Activated CD8-positive, alpha-beta T cell treated with anti-CD3 and anti-CD28 coated beads for 36 hours (primary cell): ENCODE measurements at regions not wholly inside any gene's neighbourhood (a gene's known extent, or its start where the extent isn't known, plus 50 kb on each side); places are given as distances from the start of the nearest gene placed in this dataset.
A peak's percentile ranks its signal among the peaks of the same experiment; 100 is the strongest.

Experiments
- ATAC-seq: fragments of 200-7000 bp; cut with Tn5 transposase; one replicate; pipeline ENCODE4 v1.10.0; 2021; ENCODE audit warnings: mild to moderate bottlenecking, moderate library complexity
- CTCF ChIA-PET: fragments of 350-600 bp; sonication (Branson Sonifier 250); formaldehyde crosslinking; loops from one replicate; lab custom pipeline; 2021; ENCODE audit warnings: antibody characterized with exemption; lab: Charles Lee
- POLR2A ChIA-PET: fragments of 350-600 bp; sonication (Branson Sonifier 250); formaldehyde crosslinking; loops from one replicate; lab custom pipeline; 2021; ENCODE audit warnings: antibody characterized with exemption; lab: Charles Lee
- DNase-seq: peaks from one replicate; pipeline ENCODE4 v3.0.0-alpha.2; 2020
- H3K27ac Mint-ChIP-seq: one replicate; pipeline ENCODE4 v1.8.0; 2021; ENCODE audit warnings: mild to moderate bottlenecking, mixed read lengths
- H3K27me3 Mint-ChIP-seq: one replicate; pipeline ENCODE4 v1.8.0; 2021; ENCODE audit warnings: mixed read lengths
- H3K36me3 Mint-ChIP-seq: one replicate; pipeline ENCODE4 v1.8.0; 2021; ENCODE audit warnings: low read depth, mixed read lengths
- H3K4me1 Mint-ChIP-seq: one replicate; pipeline ENCODE4 v1.8.0; 2021; ENCODE audit warnings: low read depth, mixed read lengths
- H3K4me3 Mint-ChIP-seq: one replicate; pipeline ENCODE4 v1.8.0; 2021; ENCODE audit warnings: mild to moderate bottlenecking, moderate library complexity, mixed read lengths
- H3K9me3 Mint-ChIP-seq: one replicate; pipeline ENCODE4 v1.8.0; 2021; ENCODE audit warnings: mixed read lengths
- intact Hi-C: fragments of 100-400 bp; cut with micrococcal nuclease; formaldehyde crosslinking; loops from one replicate; pipeline ENCODE4 v1.10.0; 2022
- TF ChIP-seq, protein P1 (sequence below): fragments of 200-600 bp; IDR thresholded peaks from one replicate; pipeline ENCODE4 v1.8.0; 2022; ENCODE audit warnings: antibody characterized with exemption, mild to moderate bottlenecking

DNA sequence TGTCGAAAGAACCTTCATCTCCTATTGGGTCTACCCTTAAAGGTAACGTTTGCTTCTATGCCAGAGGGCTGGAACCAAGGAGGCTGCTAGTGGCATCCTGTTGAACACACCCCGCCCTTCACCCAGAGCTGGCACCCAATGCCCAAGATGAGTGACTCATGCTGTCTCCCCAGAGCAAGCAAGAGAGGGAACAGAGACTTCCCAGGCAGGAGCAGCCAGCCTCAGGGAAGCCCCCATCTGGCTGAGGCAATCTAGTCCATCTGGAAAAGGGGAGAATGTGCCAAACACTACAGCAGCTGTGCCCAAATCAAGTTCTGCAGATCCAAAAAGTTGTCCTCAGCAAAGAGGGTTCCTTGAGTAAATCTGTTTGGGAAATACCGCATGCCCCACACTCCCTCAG, 91.9 kb upstream of the TP53I11 start:
- intact Hi-C loops = no loop called here
- Mint-ChIP-seq H3K4me1 (peaks cover 5% of the 10 kb centered on the region), H3K27ac (no peak overlapping the region), H3K4me3 (no peak overlapping the region), H3K27me3 (no peaks in the 10 kb centered on the region), H3K36me3 (no peaks in the 10 kb centered on the region), H3K9me3 (peaks cover 9% of the 10 kb centered on the region)
- TF ChIP-seq, protein P1, sequence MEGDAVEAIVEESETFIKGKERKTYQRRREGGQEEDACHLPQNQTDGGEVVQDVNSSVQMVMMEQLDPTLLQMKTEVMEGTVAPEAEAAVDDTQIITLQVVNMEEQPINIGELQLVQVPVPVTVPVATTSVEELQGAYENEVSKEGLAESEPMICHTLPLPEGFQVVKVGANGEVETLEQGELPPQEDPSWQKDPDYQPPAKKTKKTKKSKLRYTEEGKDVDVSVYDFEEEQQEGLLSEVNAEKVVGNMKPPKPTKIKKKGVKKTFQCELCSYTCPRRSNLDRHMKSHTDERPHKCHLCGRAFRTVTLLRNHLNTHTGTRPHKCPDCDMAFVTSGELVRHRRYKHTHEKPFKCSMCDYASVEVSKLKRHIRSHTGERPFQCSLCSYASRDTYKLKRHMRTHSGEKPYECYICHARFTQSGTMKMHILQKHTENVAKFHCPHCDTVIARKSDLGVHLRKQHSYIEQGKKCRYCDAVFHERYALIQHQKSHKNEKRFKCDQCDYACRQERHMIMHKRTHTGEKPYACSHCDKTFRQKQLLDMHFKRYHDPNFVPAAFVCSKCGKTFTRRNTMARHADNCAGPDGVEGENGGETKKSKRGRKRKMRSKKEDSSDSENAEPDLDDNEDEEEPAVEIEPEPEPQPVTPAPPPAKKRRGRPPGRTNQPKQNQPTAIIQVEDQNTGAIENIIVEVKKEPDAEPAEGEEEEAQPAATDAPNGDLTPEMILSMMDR = no peak
- POLR2A ChIA-PET = interaction anchor here (1.7 kb wide), 1 partner anchor 32 kb away, joined by 5 read pairs; no protein-coding TSS in a partner anchor
- CTCF ChIA-PET = interaction anchor here (0.7 kb wide), 1 partner anchor 115 kb away, joined by 3 read pairs; no protein-coding TSS in a partner anchor
- DNase-seq (no peak), ATAC-seq (no peak)

DNA sequence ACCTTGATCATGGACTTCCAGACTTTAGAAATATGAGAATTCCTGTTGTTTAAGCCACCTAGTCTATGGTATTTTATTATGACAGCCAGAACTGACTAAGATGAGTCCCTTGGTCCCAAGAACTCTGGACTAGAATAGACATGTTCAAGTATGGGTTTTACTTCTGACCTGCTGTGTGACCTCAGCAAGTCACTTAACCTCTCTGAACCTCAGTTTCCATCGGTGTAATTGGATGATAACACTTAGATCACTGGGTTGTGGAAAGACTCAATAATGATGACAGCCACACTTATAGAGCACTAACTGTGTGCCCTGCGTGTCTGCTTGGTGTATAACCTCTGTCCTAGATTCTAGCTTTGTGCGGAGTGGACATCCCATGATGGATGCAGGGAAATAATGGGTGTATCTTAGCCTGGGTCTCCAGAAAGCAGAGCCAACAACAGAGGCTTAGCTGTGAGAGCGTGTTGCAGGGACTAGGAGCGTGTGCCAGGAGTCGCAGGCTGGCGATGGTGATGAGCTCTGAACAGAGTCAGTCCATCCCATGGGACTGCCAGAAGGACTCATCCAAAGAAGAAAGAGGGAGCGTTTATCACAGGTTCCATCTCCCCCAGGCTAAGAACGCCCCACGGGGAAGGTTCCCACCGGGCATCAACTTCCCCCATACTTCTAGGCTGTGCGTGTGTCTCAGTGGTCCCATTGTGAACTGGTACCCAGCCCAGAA, 93.2 kb upstream of the TP53I11 start:
- no peaks in the 10 kb centered on the region for H3K36me3 Mint-ChIP-seq
- DNase-seq = no peak
- ATAC-seq = no peak
- no peak overlapping the region for H3K4me3 Mint-ChIP-seq
- TF ChIP-seq, protein P1 = no peak
- peaks cover 5% of the 10 kb centered on the region for H3K4me1 Mint-ChIP-seq
- POLR2A ChIA-PET = interaction anchor here (1.7 kb wide), 1 partner anchor 30 kb away, joined by 5 read pairs; no protein-coding TSS in a partner anchor
- intact Hi-C loops = no loop called here
- CTCF ChIA-PET = no interaction called here
- H3K9me3 Mint-ChIP-seq = peaks cover 6% of the 10 kb centered on the region
- H3K27me3 Mint-ChIP-seq = no peaks in the 10 kb centered on the region
- H3K27ac Mint-ChIP-seq = no peak overlapping the region

DNA sequence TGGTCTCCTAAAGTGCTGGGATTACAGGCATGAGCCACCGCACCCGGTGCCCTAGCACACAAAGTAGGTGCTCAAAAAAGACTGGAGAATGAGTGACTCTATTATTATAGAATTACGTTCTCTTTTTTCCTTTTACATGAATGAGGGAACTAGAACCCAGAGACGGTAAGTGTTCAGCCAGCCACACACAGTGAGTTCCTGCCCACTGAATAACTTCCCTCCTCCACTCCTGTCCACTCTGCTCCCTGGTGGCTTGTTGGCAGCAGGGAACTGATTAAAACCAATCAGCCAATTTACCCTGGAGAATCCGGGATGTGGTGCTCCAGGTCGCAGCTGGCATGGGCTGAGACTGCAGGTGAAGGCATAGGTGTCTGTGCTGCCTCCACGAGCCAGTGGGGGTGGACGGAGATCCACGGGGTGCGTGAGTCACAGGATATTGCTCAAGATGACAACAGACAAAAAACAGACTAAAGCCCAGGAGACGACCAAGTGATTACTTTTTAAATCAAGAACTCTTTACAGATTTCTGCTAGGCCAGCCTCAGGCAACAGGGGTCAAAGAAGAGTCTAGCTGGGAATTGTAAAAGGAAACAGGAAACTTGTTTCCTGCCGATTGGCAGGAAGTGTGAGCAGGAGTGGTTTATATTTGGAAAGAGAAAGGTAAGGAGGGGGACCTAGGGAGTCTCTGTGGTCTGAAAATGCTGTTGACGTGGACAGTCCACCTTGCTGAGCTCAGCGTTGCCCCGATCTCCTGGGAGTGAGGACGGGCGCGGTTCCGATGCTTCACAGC, 95.2 kb upstream of the TP53I11 start:
- intact Hi-C loops = no loop called here
- POLR2A ChIA-PET = interaction anchor here (1.0 kb wide), 1 partner anchor 22 kb away, joined by 3 read pairs; no protein-coding TSS in a partner anchor
- peak; percentile 38 for DNase-seq

DNA sequence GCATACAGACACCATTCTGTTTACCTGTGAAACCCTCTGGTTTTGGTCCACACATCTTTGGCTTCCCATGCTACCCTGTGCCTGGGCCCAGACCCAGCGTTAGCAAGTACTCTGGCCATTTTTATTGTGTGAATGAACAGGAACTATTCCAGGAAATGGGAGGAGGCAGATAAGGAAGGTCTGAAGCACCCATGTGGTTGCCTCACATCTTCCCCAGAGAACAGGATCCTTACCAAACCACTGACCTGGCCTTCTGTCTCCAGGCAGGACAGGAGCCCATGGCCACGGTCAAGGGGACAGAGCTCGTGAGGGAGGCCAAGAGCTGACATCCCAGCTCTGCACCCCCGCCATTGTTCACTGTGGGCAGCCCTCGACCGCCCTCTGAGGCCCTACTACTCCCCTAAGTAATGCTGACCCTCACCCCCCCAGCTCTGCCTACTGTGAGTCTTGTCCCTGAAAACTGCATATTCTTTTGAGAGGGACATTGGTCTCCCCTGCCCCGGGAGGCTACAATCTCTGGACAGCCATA, 97.7 kb upstream of the TP53I11 start:
- CTCF ChIA-PET = interaction anchor here (1.3 kb wide), 1 partner anchor 57 kb away, joined by 3 read pairs; no protein-coding TSS in a partner anchor
- POLR2A ChIA-PET = no interaction called here
- Mint-ChIP-seq H3K27ac (no peak overlapping the region), H3K36me3 (no peaks in the 10 kb centered on the region), H3K27me3 (no peaks in the 10 kb centered on the region), H3K9me3 (no peaks in the 10 kb centered on the region), H3K4me1 (peaks cover 5% of the 10 kb centered on the region), H3K4me3 (no peak overlapping the region)
- DNase-seq (no peak), ATAC-seq (no peak)
- intact Hi-C loops = no loop called here
- TF ChIP-seq, protein P1 = no peak

More for the DNA sequence above, 95.2 kb upstream of the TP53I11 start:
- Mint-ChIP-seq H3K9me3 (no peaks in the 10 kb centered on the region), H3K27ac (peak overlapping the region; percentile 44), H3K4me3 (no peak overlapping the region), H3K4me1 (peaks cover 5% of the 10 kb centered on the region), H3K27me3 (no peaks in the 10 kb centered on the region), H3K36me3 (no peaks in the 10 kb centered on the region)
- ATAC-seq = peak; percentile 72
- TF ChIP-seq, protein P1 = no peak
- CTCF ChIA-PET = interaction anchor here (1.0 kb wide), 1 partner anchor 110 kb away, joined by 3 read pairs; no protein-coding TSS in a partner anchor
